Chondrocyte (in vitro differentiated cells): ENCODE measurements at regions not wholly inside any gene's neighbourhood (a gene's known extent, or its start where the extent isn't known, plus 50 kb on each side); places are given as distances from the start of the nearest gene placed in this dataset.
"Not testable (repeated sequence)": the region's sequence is repeated elsewhere in the genome, so short reads cannot be mapped to it uniquely, and the experiment has no call there.

Experiments used
- DNase-seq: peaks from one replicate; pipeline ENCODE4 v3.0.0; 2021; ENCODE audit warnings: mixed read lengths, low spot score
- H3K27ac Mint-ChIP-seq: one replicate; pipeline ENCODE4 v1.8.0; 2021; ENCODE audit warnings: mild to moderate bottlenecking, moderate library complexity, mixed read lengths; ENCODE audit not compliant: unreplicated experiment
- H3K27me3 Mint-ChIP-seq: 2 replicates; pipeline ENCODE4 v1.8.0; 2021; ENCODE audit warnings: low read depth, mixed read lengths
- H3K36me3 Mint-ChIP-seq: 2 replicates; pipeline ENCODE4 v1.8.0; 2021; ENCODE audit warnings: low read depth, mixed read lengths
- H3K4me1 Mint-ChIP-seq: 2 replicates; pipeline ENCODE4 v1.8.0; 2021; ENCODE audit warnings: low read depth, mild to moderate bottlenecking, mixed read lengths
- H3K4me3 Mint-ChIP-seq: one replicate; pipeline ENCODE4 v1.8.0; 2021; ENCODE audit warnings: mild to moderate bottlenecking, moderate library complexity, mixed read lengths; ENCODE audit not compliant: unreplicated experiment
- H3K9me3 Mint-ChIP-seq: 2 replicates; pipeline ENCODE4 v1.8.0; 2021; ENCODE audit warnings: low read depth, mixed read lengths
- TF ChIP-seq, protein P1 (sequence below): fragments of 200-600 bp; sonication (generic); IDR thresholded peaks from 2 replicates; pipeline ENCODE4 v1.5.0; 2021; ENCODE audit warnings: antibody characterized with exemption, mild to moderate bottlenecking, moderate library complexity

DNA sequence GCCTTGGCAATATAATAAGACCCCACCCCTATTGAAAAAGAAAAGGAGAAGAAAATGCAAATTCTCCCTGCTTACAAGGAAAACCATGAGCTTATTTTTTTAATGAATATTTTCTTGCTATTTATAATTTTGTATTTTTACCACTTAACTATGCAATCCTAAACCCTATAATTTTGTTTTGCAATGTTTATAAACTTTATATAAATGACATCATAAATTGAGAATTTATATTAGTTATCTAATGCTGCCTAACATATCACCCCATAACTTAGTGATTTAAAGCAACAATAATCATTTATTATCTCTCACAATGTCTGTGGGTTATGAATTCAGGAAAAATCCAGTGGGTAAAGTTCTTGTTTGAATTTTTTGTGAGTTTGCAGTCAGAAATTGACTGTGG lies 369.1 kb downstream of the TAF11L14 start:
- peaks cover 10% of the 10 kb centered on the region for H3K9me3 Mint-ChIP-seq
- H3K4me3 Mint-ChIP-seq, result no peak overlapping the region
- H3K4me1 Mint-ChIP-seq, result peaks cover 9% of the 10 kb centered on the region
- TF ChIP-seq, protein P1, sequence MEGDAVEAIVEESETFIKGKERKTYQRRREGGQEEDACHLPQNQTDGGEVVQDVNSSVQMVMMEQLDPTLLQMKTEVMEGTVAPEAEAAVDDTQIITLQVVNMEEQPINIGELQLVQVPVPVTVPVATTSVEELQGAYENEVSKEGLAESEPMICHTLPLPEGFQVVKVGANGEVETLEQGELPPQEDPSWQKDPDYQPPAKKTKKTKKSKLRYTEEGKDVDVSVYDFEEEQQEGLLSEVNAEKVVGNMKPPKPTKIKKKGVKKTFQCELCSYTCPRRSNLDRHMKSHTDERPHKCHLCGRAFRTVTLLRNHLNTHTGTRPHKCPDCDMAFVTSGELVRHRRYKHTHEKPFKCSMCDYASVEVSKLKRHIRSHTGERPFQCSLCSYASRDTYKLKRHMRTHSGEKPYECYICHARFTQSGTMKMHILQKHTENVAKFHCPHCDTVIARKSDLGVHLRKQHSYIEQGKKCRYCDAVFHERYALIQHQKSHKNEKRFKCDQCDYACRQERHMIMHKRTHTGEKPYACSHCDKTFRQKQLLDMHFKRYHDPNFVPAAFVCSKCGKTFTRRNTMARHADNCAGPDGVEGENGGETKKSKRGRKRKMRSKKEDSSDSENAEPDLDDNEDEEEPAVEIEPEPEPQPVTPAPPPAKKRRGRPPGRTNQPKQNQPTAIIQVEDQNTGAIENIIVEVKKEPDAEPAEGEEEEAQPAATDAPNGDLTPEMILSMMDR, result no peak
- no peak for DNase-seq
- H3K27me3 Mint-ChIP-seq, result no peaks in the 10 kb centered on the region
- no peaks in the 10 kb centered on the region for H3K36me3 Mint-ChIP-seq
- no peak overlapping the region for H3K27ac Mint-ChIP-seq

- H3K4me3 Mint-ChIP-seq, result no peak overlapping the region
- TF ChIP-seq, protein P1, result no peak
- H3K9me3 Mint-ChIP-seq, result peaks cover 10% of the 10 kb centered on the region
- H3K4me1 Mint-ChIP-seq, result peaks cover 9% of the 10 kb centered on the region
- H3K36me3 Mint-ChIP-seq, result no peaks in the 10 kb centered on the region
- H3K27ac Mint-ChIP-seq, result no peak overlapping the region
- no peak for DNase-seq
- no peaks in the 10 kb centered on the region for H3K27me3 Mint-ChIP-seq
Measured at GRCh38 chr5:18003784-18004183, 369.5 kb downstream of the TAF11L14 start.

DNA sequence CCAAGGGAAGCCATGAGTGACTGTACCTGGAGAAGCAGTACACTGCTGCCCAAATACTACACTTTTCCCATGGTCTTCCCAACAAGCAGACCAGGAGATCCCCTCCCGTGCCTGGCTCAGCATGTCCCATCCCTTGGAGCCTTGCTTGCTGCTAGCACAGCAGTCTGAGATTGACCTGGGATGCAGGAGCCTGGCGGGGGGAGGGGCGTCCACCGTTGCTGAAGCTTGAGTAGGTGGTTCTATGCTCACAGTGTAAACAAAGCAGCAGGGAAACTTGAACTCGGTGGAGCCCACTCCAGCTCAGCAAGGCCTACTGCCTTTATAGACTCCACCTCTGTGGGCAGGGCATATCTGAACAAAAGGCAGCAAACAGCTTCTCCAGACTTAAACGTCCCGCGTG lies 372.0 kb downstream of the TAF11L14 start:
- not testable (repeated sequence) for H3K4me1 Mint-ChIP-seq, H3K27ac Mint-ChIP-seq, H3K9me3 Mint-ChIP-seq, H3K4me3 Mint-ChIP-seq, H3K36me3 Mint-ChIP-seq, H3K27me3 Mint-ChIP-seq, DNase-seq

GRCh38 chr5:18008940-18009339 lies 374.7 kb downstream of the TAF11L14 start:
- no peaks in the 10 kb centered on the region for H3K36me3 Mint-ChIP-seq
- H3K27me3 Mint-ChIP-seq, result no peaks in the 10 kb centered on the region
- H3K4me1 Mint-ChIP-seq, result no peaks in the 10 kb centered on the region
- no peak overlapping the region for H3K27ac Mint-ChIP-seq
- H3K4me3 Mint-ChIP-seq, result no peak overlapping the region
- TF ChIP-seq, protein P1, result no peak
- DNase-seq, result no peak
- H3K9me3 Mint-ChIP-seq, result peaks cover 10% of the 10 kb centered on the region

DNA sequence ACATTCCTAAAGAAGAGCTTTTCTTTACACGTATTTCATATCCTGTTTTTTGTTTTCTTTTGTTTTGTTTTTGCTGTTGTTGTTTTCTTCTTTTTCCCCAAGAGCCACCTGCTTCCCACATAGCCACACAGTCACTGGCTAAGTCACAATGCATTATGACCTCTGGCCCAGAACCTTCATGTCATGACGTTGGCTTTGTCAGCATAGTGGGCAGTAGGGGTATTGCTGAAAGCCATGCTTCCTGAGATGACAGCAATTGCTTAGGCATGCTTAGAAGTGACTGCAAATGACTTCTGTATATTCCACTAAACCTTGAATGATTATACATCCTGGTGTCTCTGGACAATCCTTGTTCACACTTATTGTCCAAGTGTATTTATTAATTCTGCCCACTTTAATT lies 375.8 kb downstream of the TAF11L14 start:
- no peaks in the 10 kb centered on the region for H3K4me1 Mint-ChIP-seq
- TF ChIP-seq, protein P1, result no peak
- H3K27ac Mint-ChIP-seq, result no peak overlapping the region
- no peak for DNase-seq
- no peaks in the 10 kb centered on the region for H3K27me3 Mint-ChIP-seq
- peaks cover 3% of the 10 kb centered on the region for H3K9me3 Mint-ChIP-seq
- H3K36me3 Mint-ChIP-seq, result no peaks in the 10 kb centered on the region
- no peak overlapping the region for H3K4me3 Mint-ChIP-seq

- no peak overlapping the region for H3K4me3 Mint-ChIP-seq
- TF ChIP-seq, protein P1, result no peak
- peaks cover 7% of the 10 kb centered on the region for H3K9me3 Mint-ChIP-seq
- no peak for DNase-seq
- no peak overlapping the region for H3K27ac Mint-ChIP-seq
- H3K36me3 Mint-ChIP-seq, result no peaks in the 10 kb centered on the region
- no peaks in the 10 kb centered on the region for H3K4me1 Mint-ChIP-seq
- H3K27me3 Mint-ChIP-seq, result no peaks in the 10 kb centered on the region
Measured at GRCh38 chr5:18018472-18018871, 384.2 kb downstream of the TAF11L14 start.
